Breast epithelium (tissue), 4 donors: ENCODE measurements at regions not wholly inside any gene's neighbourhood (a gene's known extent, or its start where the extent isn't known, plus 50 kb on each side); places are given as distances from the start of the nearest gene placed in this dataset.

Source experiments
- DNase-seq, 2 donors: peaks; one replicate each; pipeline ENCODE4 v3.0.0-alpha.2; 2019; ENCODE audit warnings: low spot score in 2 of 2
- H3K27ac ChIP-seq, 2 donors: fragments of 200-600 bp; sonication (generic) in 1 of 2; one replicate each; pipeline ENCODE4 v1.5.1; 2016 to 2019; ENCODE audit warnings: mild to moderate bottlenecking in 1 of 2
- H3K27me3 ChIP-seq, 2 donors: fragments of 200-600 bp; sonication (generic) in 1 of 2; one replicate each; pipeline versions ENCODE4 v1.5.1 to v1.6.0; 2017 to 2019; ENCODE audit warnings: control low read depth in 1 of 2, mild to moderate bottlenecking in 1 of 2
- H3K36me3 ChIP-seq: fragments of 200-600 bp; one replicate; pipeline ENCODE4 v1.5.1; 2019
- H3K4me1 ChIP-seq, 2 donors: fragments of 200-600 bp; sonication (generic); one replicate each; pipeline ENCODE4 v1.5.1; 2016 to 2019; ENCODE audit warnings: control low read depth in 1 of 2
- H3K4me3 ChIP-seq, 3 donors: fragments of 200-600 bp; sonication (generic); 1 replicate in 2 of 3; 2 replicates in 1 of 3; pipeline ENCODE4 v1.5.1; 2016 to 2019; ENCODE audit warnings: mild to moderate bottlenecking in 3 of 3, moderate library complexity in 2 of 3
- H3K9me3 ChIP-seq, 2 donors: fragments of 200-600 bp; sonication (generic) in 1 of 2; one replicate each; pipeline ENCODE4 v1.5.1; 2016 to 2019; ENCODE audit warnings: control low read depth in 1 of 2
- POLR2A ChIP-seq: fragments of 450-650 bp; IDR thresholded peaks from one replicate; pipeline ENCODE4 v1.6.1; 2016; ENCODE audit warnings: antibody characterized with exemption, mild to moderate bottlenecking, moderate library complexity
- POLR2AphosphoS5 ChIP-seq, 3 donors: sonication (generic); formaldehyde crosslinking; IDR thresholded peaks; one replicate each; pipeline ENCODE4 v1.6.1; 2017; ENCODE audit warnings: antibody characterized with exemption in 3 of 3
- intact Hi-C: fragments of 100-400 bp; cut with DNase I; formaldehyde crosslinking; loops from one replicate; pipeline ENCODE4 v1.15.1; 2023; ENCODE audit warnings: low total_unique reads
- TF ChIP-seq, protein P1 (sequence below), 3 donors: fragments of 450-650 bp; IDR thresholded peaks; one replicate each; pipeline ENCODE4 v1.5.1; 2016 to 2017; ENCODE audit warnings: antibody characterized with exemption in 3 of 3, mild to moderate bottlenecking in 3 of 3, moderate library complexity in 3 of 3

DNA sequence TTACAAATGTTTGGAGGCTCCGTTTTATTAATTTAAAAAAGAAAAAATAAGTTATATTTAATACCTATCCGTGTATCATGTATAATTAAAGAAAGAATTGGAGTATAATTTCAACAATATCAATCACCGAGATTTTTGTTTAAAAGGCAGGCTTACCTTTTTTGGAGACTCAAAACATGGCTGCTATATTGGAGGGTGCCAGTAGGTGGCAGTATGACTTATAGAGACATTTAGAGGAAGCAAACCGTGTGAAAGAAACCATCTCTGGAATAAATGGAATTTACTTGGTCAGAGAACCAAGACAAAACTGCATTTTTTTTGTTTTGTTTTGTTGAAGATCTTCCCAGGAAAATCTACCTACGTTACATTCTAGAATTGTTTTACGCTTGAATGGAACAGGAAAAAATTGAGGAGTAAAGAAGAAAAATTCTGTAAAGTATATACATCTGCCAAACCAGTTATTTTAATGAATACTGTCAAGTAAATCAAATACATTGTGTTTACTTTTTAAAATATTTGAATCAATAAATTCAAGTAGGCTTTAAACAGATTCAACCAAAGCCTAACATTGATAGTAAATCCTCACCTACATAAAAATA lies 802.6 kb upstream of the ALCAM start:
- TF ChIP-seq, protein P1, sequence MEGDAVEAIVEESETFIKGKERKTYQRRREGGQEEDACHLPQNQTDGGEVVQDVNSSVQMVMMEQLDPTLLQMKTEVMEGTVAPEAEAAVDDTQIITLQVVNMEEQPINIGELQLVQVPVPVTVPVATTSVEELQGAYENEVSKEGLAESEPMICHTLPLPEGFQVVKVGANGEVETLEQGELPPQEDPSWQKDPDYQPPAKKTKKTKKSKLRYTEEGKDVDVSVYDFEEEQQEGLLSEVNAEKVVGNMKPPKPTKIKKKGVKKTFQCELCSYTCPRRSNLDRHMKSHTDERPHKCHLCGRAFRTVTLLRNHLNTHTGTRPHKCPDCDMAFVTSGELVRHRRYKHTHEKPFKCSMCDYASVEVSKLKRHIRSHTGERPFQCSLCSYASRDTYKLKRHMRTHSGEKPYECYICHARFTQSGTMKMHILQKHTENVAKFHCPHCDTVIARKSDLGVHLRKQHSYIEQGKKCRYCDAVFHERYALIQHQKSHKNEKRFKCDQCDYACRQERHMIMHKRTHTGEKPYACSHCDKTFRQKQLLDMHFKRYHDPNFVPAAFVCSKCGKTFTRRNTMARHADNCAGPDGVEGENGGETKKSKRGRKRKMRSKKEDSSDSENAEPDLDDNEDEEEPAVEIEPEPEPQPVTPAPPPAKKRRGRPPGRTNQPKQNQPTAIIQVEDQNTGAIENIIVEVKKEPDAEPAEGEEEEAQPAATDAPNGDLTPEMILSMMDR (IDR thresholded peaks at IDR 0.05), result peak; percentile 22 to 63 (median 40)
- TF ChIP-seq POLR2AphosphoS5 (IDR thresholded peaks at IDR 0.05), result no peak
- TF ChIP-seq POLR2A, result no peak
- peak in 1 of 2 donors; percentile 56 for DNase-seq
- no peaks in the 10 kb centered on the region for H3K36me3 ChIP-seq
- intact Hi-C loops, result no loop called here
- H3K4me1 ChIP-seq, result no peaks in the 10 kb centered on the region
- H3K9me3 ChIP-seq, result no peaks in the 10 kb centered on the region
- no peaks in the 10 kb centered on the region for H3K27me3 ChIP-seq
- no peak overlapping the region for H3K4me3 ChIP-seq
- no peak overlapping the region for H3K27ac ChIP-seq

DNA sequence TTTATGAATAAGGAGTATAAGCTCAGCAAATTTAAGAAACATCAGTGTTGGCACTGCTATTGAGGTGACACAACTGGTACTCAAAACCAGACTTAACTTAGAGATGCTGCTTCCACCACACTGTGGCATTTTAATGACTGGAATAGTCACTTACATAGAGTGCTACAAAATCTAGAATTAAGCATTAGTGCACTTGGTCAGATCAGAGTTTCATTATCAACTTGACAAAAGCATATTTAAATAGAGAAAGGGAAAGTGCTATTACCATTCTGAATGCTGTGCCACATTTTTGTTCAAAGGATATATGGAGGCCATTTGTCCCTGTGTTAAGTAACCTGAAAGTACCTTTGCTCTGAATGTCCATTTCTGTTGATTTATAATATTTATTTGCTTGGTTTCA lies 800.7 kb upstream of the ALCAM start:
- TF ChIP-seq POLR2A (no peak), POLR2AphosphoS5 (IDR thresholded peaks at IDR 0.05) (no peak)
- TF ChIP-seq, protein P1 (IDR thresholded peaks at IDR 0.05), result no peak
- H3K27me3 ChIP-seq, result no peaks in the 10 kb centered on the region

DNA sequence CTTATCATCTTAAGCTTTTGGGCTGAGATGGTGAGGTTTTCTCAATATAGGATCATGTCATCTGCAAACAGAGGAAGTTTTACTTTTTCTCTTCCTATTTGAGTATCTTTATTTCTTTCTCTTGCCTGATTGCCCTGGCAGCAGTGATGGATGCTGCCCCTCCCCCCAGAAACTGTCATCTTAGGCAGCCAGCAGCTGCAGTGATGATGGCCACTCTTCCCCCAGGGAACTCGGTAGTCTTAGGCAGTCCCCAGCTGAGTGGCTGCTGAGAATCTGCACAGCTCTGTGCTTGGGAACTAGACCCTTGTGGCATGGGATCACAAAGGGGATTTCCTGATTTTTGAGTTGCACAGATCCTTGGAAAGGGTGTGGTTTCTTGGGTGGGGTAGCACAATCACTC lies 791.1 kb upstream of the ALCAM start:
- TF ChIP-seq POLR2AphosphoS5 (IDR thresholded peaks at IDR 0.05), result no peak
- TF ChIP-seq, protein P1 (IDR thresholded peaks at IDR 0.05), result no peak
- no peak for TF ChIP-seq POLR2A
- Histone ChIP-seq H3K9me3 (peaks cover 21 to 33% of the 10 kb centered on the region in 2 donors), H3K4me1 (no peaks in the 10 kb centered on the region), H3K27ac (no peak overlapping the region), H3K4me3 (no peak overlapping the region), H3K36me3 (no peaks in the 10 kb centered on the region), H3K27me3 (no peaks in the 10 kb centered on the region)
- DNase-seq, result no peak
- intact Hi-C loops, result no loop called here

More for the DNA sequence above, 800.7 kb upstream of the ALCAM start:
- intact Hi-C loops, result no loop called here
- H3K4me1 ChIP-seq, result no peaks in the 10 kb centered on the region
- no peak for DNase-seq
- no peaks in the 10 kb centered on the region for H3K9me3 ChIP-seq
- H3K4me3 ChIP-seq, result no peak overlapping the region
- H3K27ac ChIP-seq, result no peak overlapping the region
- H3K36me3 ChIP-seq, result no peaks in the 10 kb centered on the region

DNA sequence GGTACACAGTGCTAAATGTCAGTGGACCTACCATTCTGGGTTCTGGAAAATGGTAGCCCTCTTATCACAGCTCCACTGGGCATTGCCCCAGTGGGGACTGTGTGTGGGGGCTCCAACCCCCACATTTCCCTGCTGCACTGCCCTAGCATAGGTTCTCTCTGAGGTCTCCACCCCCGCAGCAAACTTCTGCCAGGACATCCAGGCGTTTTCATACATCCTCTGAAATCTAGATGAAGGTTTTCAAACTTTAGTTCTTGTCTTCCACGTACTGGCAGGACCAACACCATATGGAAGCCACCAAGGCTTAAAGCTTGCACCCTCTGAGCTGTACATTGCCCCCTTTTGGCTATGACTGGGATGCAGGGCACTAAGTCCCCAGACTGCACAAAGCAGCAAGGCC lies 788.2 kb upstream of the ALCAM start:
- intact Hi-C loops, result no loop called here

DNA sequence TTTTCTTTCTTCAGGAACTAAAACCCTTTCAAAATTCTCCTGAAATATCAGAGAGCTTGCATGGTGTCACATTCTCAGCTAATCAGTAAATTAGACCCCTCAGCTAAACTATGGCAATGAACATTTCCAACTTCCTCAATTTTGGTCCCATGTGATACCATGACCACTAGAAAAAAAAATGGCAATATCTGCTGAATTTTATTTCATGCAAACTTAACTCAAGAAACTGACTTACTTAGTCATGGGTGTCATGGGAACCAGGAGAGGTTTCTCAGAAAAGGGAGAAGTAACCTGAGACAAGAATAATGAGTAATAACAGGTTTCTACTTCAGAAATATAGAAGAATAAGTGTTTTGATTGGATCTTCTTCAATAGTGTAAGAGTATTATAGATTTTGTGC lies 784.6 kb upstream of the ALCAM start:
- no peak for DNase-seq
- H3K27me3 ChIP-seq, result no peaks in the 10 kb centered on the region
- peaks cover 14 to 22% of the 10 kb centered on the region in 2 donors for H3K9me3 ChIP-seq
- no peak overlapping the region for H3K4me3 ChIP-seq
- H3K4me1 ChIP-seq, result no peaks in the 10 kb centered on the region
- H3K36me3 ChIP-seq, result no peaks in the 10 kb centered on the region
- intact Hi-C loops, result no loop called here
- TF ChIP-seq, protein P1 (IDR thresholded peaks at IDR 0.05), result no peak
- TF ChIP-seq POLR2A (no peak), POLR2AphosphoS5 (IDR thresholded peaks at IDR 0.05) (no peak)
- no peak overlapping the region for H3K27ac ChIP-seq

More for the DNA sequence above, 788.2 kb upstream of the ALCAM start:
- Histone ChIP-seq H3K27me3 (no peaks in the 10 kb centered on the region), H3K4me1 (no peaks in the 10 kb centered on the region), H3K36me3 (no peaks in the 10 kb centered on the region), H3K9me3 (peaks cover 21 to 33% of the 10 kb centered on the region in 2 donors), H3K4me3 (no peak overlapping the region), H3K27ac (no peak overlapping the region)
- TF ChIP-seq POLR2AphosphoS5 (IDR thresholded peaks at IDR 0.05), result no peak
- TF ChIP-seq, protein P1 (IDR thresholded peaks at IDR 0.05), result no peak
- DNase-seq, result no peak
